ENCODE measurements at regions not wholly inside any gene's neighbourhood (a gene's known extent, or its start where the extent isn't known, plus 50 kb on each side); places are given as distances from the start of the nearest gene placed in this dataset.
"Not testable (repeated sequence)": the region's sequence is repeated elsewhere in the genome, so short reads cannot be mapped to it uniquely, and the experiment has no call there.

DNA sequence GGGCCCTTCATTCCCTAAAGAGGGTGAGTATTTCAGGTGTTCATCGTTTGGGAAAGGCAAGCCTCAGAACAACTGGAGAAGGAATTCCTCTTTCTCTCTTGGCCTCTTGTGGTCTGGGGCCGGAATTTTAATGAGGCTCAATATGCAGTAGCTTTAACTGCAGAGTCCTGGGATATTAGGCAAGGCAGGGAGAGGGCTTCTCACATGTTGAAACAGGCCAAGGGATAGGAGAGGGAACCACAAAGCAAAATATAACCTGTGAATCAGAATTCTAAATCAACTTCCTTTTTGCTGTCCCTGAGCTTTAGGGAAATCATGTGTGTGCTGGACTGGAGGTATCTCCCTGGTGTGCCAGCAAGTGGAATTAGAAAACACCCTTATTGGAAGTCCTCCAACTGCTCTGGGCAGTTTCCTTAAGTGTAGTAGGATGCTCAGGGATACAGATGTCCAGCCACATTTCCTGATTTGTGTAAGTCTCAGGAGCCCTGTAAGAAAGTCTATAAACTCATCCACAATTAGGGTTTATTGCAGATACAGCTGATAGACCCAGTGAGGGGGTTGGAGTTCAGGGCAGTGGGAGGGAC lies 215.8 kb upstream of the ZRANB2 start:
- TF ChIP-seq CTCF (IDR thresholded peaks at IDR 0.05; ENCODE audit: insufficient read depth, low read length, poor library complexity, severe bottlenecking) = no peak
- DNase-seq (ENCODE audit: low read depth) = no peak
- Histone ChIP-seq H3K27me3 (ENCODE audit: control insufficient read depth, insufficient read depth, low read length) (no peaks in the 10 kb centered on the region), H3K4me3 (ENCODE audit: low read depth, low read length) (no peak overlapping the region), H3K36me3 (ENCODE audit: control insufficient read depth, insufficient read depth, low read length) (no peaks in the 10 kb centered on the region)

DNA sequence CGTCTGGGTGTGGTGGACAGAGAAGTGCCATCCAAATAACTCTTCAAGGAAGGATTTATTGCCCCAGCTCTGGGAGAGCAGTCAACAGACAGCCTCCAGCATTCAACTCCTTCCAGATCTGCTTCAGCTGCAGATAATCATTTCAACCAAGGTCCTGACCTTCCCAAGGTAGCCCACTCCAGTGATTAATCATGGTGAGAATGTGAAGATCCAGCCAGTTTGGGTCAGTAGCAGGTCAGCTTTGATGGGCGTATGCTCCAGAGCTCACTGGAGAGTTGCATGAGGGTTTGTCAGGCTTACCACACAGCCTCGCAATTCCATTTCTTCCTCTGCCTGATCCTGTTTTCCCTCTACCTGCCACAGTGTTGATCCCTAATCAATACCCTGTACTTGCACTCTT lies 214.5 kb upstream of the ZRANB2 start:
- H3K36me3 ChIP-seq (ENCODE audit: control insufficient read depth, insufficient read depth, low read length) = no peaks in the 10 kb centered on the region
- H3K27me3 ChIP-seq (ENCODE audit: control insufficient read depth, insufficient read depth, low read length) = no peaks in the 10 kb centered on the region
- no peak for TF ChIP-seq CTCF (IDR thresholded peaks at IDR 0.05; ENCODE audit: insufficient read depth, low read length, poor library complexity, severe bottlenecking)
- H3K4me3 ChIP-seq (ENCODE audit: low read depth, low read length) = no peak overlapping the region
- DNase-seq (ENCODE audit: low read depth) = no peak

GRCh38 chr1:71294178-71294577 lies 213.3 kb upstream of the ZRANB2 start:
- Histone ChIP-seq H3K27me3 (ENCODE audit: control insufficient read depth, insufficient read depth, low read length) (no peaks in the 10 kb centered on the region), H3K4me3 (ENCODE audit: low read depth, low read length) (no peak overlapping the region), H3K36me3 (ENCODE audit: control insufficient read depth, insufficient read depth, low read length) (no peaks in the 10 kb centered on the region)
- no peak for TF ChIP-seq CTCF (IDR thresholded peaks at IDR 0.05; ENCODE audit: insufficient read depth, low read length, poor library complexity, severe bottlenecking)
- DNase-seq (ENCODE audit: low read depth) = no peak

DNA sequence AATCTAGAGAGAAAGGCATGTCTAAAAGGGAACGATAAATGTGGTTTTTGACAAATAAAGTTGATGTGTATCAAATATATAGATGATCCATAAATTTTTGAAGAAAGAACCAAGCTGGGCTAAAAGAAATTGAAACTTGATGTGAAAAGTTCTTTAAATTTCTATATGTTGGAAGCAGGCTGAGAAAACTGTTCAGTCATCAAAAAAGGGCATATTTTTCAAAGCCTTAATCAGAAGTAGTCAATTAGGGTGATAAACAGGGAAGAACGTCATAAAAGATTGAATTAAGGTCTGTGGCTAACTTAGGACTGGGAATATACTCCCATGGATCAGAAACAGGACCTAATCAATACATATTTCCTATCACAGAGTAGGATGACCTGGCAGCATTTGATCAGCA lies 211.4 kb upstream of the ZRANB2 start:
- TF ChIP-seq CTCF (IDR thresholded peaks at IDR 0.05; ENCODE audit: insufficient read depth, low read length, poor library complexity, severe bottlenecking) = no peak
- Histone ChIP-seq H3K36me3 (ENCODE audit: control insufficient read depth, insufficient read depth, low read length) (no peaks in the 10 kb centered on the region), H3K27me3 (ENCODE audit: control insufficient read depth, insufficient read depth, low read length) (no peaks in the 10 kb centered on the region), H3K4me3 (ENCODE audit: low read depth, low read length) (no peak overlapping the region)
- no peak for DNase-seq (ENCODE audit: low read depth)

GRCh38 chr1:71290506-71291237 lies 209.8 kb upstream of the ZRANB2 start:
- DNase-seq (ENCODE audit: low read depth); H3K36me3 ChIP-seq (ENCODE audit: control insufficient read depth, insufficient read depth, low read length); H3K27me3 ChIP-seq (ENCODE audit: control insufficient read depth, insufficient read depth, low read length); H3K4me3 ChIP-seq (ENCODE audit: low read depth, low read length): not testable (repeated sequence)

- Histone ChIP-seq H3K27me3 (ENCODE audit: control insufficient read depth, insufficient read depth, low read length) (no peaks in the 10 kb centered on the region), H3K36me3 (ENCODE audit: control insufficient read depth, insufficient read depth, low read length) (no peaks in the 10 kb centered on the region), H3K4me3 (ENCODE audit: low read depth, low read length) (no peak overlapping the region)
- no peak for DNase-seq (ENCODE audit: low read depth)
- no peak for TF ChIP-seq CTCF (IDR thresholded peaks at IDR 0.05; ENCODE audit: insufficient read depth, low read length, poor library complexity, severe bottlenecking)
These were observed 204.7 kb upstream of the ZRANB2 start for GRCh38 chr1:71285529-71285928.
